ENCODE measurements at regions not wholly inside any gene's neighbourhood (a gene's known extent, or its start where the extent isn't known, plus 50 kb on each side); places are given as distances from the start of the nearest gene placed in this dataset.

DNA sequence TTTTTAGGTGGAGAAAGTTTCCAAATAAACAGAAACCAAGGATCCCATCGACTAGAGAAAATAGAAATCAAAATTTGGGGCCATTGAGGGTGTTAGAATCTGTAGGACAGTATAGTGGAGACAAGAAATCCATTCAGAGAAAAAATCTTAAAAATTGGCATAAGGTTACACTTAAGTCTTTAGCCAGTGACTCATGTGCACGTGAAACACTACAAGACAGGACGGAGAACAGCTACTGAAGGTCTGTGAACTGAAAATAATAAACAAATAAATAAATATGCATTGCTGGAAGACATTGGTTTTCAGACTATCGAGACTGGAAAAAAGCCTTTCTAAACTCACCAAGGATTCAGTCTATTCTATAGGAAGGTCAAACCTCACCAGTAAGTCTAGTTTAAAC lies 1955.5 kb downstream of the MAT2B start:
- ATAC-seq: no peak

GRCh38 chr5:165477546-165477945 lies 1972.1 kb downstream of the MAT2B start:
- TF ChIP-seq GLIS3 (CRISPR knock-in tag; IDR thresholded peaks at IDR 0.05) (no peak), ZNF8 (CRISPR knock-in tag; IDR thresholded peaks at IDR 0.05) (no peak), ZNF70 (CRISPR knock-in tag; IDR thresholded peaks at IDR 0.05) (no peak), ZC3H10 (CRISPR knock-in tag; IDR thresholded peaks at IDR 0.05) (no peak), TCF4 (CRISPR knock-in tag; IDR thresholded peaks at IDR 0.05; ENCODE audit: borderline replicate concordance) (no peak), CSDC2 (CRISPR knock-in tag; IDR thresholded peaks at IDR 0.05) (no peak), ZFP3 (CRISPR knock-in tag; IDR thresholded peaks at IDR 0.05) (no peak), ARNTL (CRISPR knock-in tag; IDR thresholded peaks at IDR 0.05; ENCODE audit: borderline replicate concordance, low read depth) (no peak), PPARA (CRISPR knock-in tag; IDR thresholded peaks at IDR 0.05; ENCODE audit: borderline replicate concordance) (no peak), PATZ1 (CRISPR knock-in tag; IDR thresholded peaks at IDR 0.05; ENCODE audit: borderline replicate concordance) (no peak), ISL1 (CRISPR knock-in tag; IDR thresholded peaks at IDR 0.05) (no peak), BACH2 (CRISPR knock-in tag; IDR thresholded peaks at IDR 0.05; ENCODE audit: borderline replicate concordance) (no peak), CREB5 (CRISPR knock-in tag; IDR thresholded peaks at IDR 0.05; ENCODE audit: low read depth) (no peak), ZNF565 (CRISPR knock-in tag; conservative IDR thresholded peaks at IDR 0.05; ENCODE audit: low read depth) (no peak), RARB (CRISPR knock-in tag; IDR thresholded peaks at IDR 0.05) (no peak), ZFP30 (CRISPR knock-in tag; IDR thresholded peaks at IDR 0.05) (no peak), OSR1 (CRISPR knock-in tag; IDR thresholded peaks at IDR 0.05) (no peak), SNAI2 (CRISPR knock-in tag; IDR thresholded peaks at IDR 0.05) (no peak), TOX (CRISPR knock-in tag; IDR thresholded peaks at IDR 0.05; ENCODE audit: borderline replicate concordance) (no peak)
- TF ChIP-seq, protein P1, sequence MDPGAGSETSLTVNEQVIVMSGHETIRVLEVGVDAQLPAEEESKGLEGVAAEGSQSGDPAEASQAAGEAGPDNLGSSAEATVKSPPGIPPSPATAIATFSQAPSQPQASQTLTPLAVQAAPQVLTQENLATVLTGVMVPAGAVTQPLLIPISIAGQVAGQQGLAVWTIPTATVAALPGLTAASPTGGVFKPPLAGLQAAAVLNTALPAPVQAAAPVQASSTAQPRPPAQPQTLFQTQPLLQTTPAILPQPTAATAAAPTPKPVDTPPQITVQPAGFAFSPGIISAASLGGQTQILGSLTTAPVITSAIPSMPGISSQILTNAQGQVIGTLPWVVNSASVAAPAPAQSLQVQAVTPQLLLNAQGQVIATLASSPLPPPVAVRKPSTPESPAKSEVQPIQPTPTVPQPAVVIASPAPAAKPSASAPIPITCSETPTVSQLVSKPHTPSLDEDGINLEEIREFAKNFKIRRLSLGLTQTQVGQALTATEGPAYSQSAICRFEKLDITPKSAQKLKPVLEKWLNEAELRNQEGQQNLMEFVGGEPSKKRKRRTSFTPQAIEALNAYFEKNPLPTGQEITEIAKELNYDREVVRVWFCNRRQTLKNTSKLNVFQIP (CRISPR knock-in tag; IDR thresholded peaks at IDR 0.05; ENCODE audit: borderline replicate concordance, low read depth): no peak
- no peak for ATAC-seq

More for the DNA sequence above, 1955.5 kb downstream of the MAT2B start:
- TF ChIP-seq BACH2 (CRISPR knock-in tag; IDR thresholded peaks at IDR 0.05; ENCODE audit: borderline replicate concordance) (no peak), CSDC2 (CRISPR knock-in tag; IDR thresholded peaks at IDR 0.05) (no peak)

GRCh38 chr5:165495829-165496380 lies 1990.5 kb downstream of the MAT2B start:
- no peak for ATAC-seq
- TF ChIP-seq ZNF70 (CRISPR knock-in tag; IDR thresholded peaks at IDR 0.05) (no peak), TCF4 (CRISPR knock-in tag; IDR thresholded peaks at IDR 0.05; ENCODE audit: borderline replicate concordance) (no peak), RARB (CRISPR knock-in tag; IDR thresholded peaks at IDR 0.05) (no peak), ISL1 (CRISPR knock-in tag; IDR thresholded peaks at IDR 0.05) (no peak), TOX (CRISPR knock-in tag; IDR thresholded peaks at IDR 0.05; ENCODE audit: borderline replicate concordance) (no peak), ARNTL (CRISPR knock-in tag; IDR thresholded peaks at IDR 0.05; ENCODE audit: borderline replicate concordance, low read depth) (no peak), CREB5 (CRISPR knock-in tag; IDR thresholded peaks at IDR 0.05; ENCODE audit: low read depth) (no peak), GLIS3 (CRISPR knock-in tag; IDR thresholded peaks at IDR 0.05) (no peak), BACH2 (CRISPR knock-in tag; IDR thresholded peaks at IDR 0.05; ENCODE audit: borderline replicate concordance) (no peak), PPARA (CRISPR knock-in tag; IDR thresholded peaks at IDR 0.05; ENCODE audit: borderline replicate concordance) (no peak), CSRNP3 (CRISPR knock-in tag; IDR thresholded peaks at IDR 0.05) (no peak), CSDC2 (CRISPR knock-in tag; IDR thresholded peaks at IDR 0.05) (no peak), OSR1 (CRISPR knock-in tag; IDR thresholded peaks at IDR 0.05) (no peak), ZFP30 (CRISPR knock-in tag; IDR thresholded peaks at IDR 0.05) (no peak)
- TF ChIP-seq, protein P1 (CRISPR knock-in tag; IDR thresholded peaks at IDR 0.05; ENCODE audit: borderline replicate concordance, low read depth): no peak

Measured in SK-N-SH treated with all-trans-retinoic acid at 6 μM for 48 hours (cell line).